Upper lobe of left lung (tissue), 4 donors: ENCODE measurements at regions not wholly inside any gene's neighbourhood (a gene's known extent, or its start where the extent isn't known, plus 50 kb on each side); places are given as distances from the start of the nearest gene placed in this dataset.

Experiments used
- CTCF ChIP-seq, 6 experiments: fragments of 450-650 bp in 4 of 6; fragments of 200-600 bp in 2 of 6; sonication (generic) in 2 of 6; IDR thresholded peaks; one replicate each; pipeline ENCODE4 v1.5.1; 2016 to 2019; ENCODE audit warnings: antibody characterized with exemption in 6 of 6
- EP300 ChIP-seq, 4 donors: sonication (generic); formaldehyde crosslinking; IDR thresholded peaks; one replicate each; pipeline ENCODE4 v1.5.1; 2017; ENCODE audit warnings: antibody characterized with exemption in 4 of 4, control low read depth in 2 of 4

DNA sequence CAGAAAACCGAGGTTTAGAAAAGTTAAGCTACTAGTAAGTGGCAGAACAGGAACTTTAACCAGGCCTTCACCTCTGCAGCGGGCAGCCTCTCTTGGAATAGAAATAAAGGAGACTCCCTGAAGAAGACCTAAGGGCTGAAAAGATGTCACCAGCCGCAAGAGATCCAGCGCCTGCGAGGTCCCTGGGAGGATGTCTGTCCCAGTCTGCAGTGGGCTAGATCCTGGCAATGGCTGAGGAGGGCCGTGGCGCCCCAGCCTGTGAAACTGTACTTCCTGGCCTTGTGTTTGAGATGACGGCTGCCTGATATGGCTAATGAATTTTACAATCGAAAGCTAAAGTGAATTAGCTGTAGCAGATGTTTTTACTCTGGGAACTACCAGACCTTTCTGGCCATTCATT is 300.6 kb upstream of the SALL3 start:
- TF ChIP-seq CTCF (IDR thresholded peaks at IDR 0.05) (no peak), EP300 (IDR thresholded peaks at IDR 0.05) (no peak)
